Astrocyte of the spinal cord (primary cell): ENCODE measurements at regions not wholly inside any gene's neighbourhood (a gene's known extent, or its start where the extent isn't known, plus 50 kb on each side); places are given as distances from the start of the nearest gene placed in this dataset.
A peak's percentile ranks its signal among the peaks of the same experiment; 100 is the strongest.

Source experiments
- DNase-seq: peaks from one replicate; pipeline ENCODE4 v3.0.0; 2011; ENCODE audit warnings: low read depth, low spot score
- H3K4me3 ChIP-seq: 2 replicates; pipeline ENCODE4 v1.5.1; 2011; ENCODE audit warnings: low read depth, mild to moderate bottlenecking, low read length, moderate library complexity
- CTCF ChIP-seq: IDR thresholded peaks from 2 replicates; pipeline ENCODE4 v1.5.1; 2012; ENCODE audit warnings: low read depth, mild to moderate bottlenecking, low read length, inconsistent platforms
- in situ Hi-C: cut with HindIII; loops from 2 replicates; pipeline ENCODE4 v1.10.0; 2017; ENCODE audit warnings: low sequenced_read_pairs

- in situ Hi-C loops: no loop called here
- H3K4me3 ChIP-seq: no peak overlapping the region
- TF ChIP-seq CTCF: no peak
- DNase-seq: peak; percentile 59
Measured at GRCh38 chr21:15221799-15222386, 157.1 kb upstream of the NRIP1 start.

- no peak for TF ChIP-seq CTCF
- peak; percentile 63 for DNase-seq
- in situ Hi-C loops: no loop called here
Measured at GRCh38 chr21:15222707-15223106, 157.9 kb upstream of the NRIP1 start.

GRCh38 chr21:15224346-15225086, 159.7 kb upstream of the NRIP1 start:
- TF ChIP-seq CTCF: no peak
- in situ Hi-C loops: no loop called here
- peak; percentile 90 for DNase-seq
- H3K4me3 ChIP-seq: no peak overlapping the region

More at GRCh38 chr21:15222707-15223106, 157.9 kb upstream of the NRIP1 start:
- H3K4me3 ChIP-seq: no peak overlapping the region

- DNase-seq: no peak
- TF ChIP-seq CTCF: no peak
- H3K4me3 ChIP-seq: no peak overlapping the region
- in situ Hi-C loops: no loop called here
Measured at GRCh38 chr21:15227919-15228318, 163.1 kb upstream of the NRIP1 start.

GRCh38 chr21:15229390-15229789, 164.6 kb upstream of the NRIP1 start:
- no peak for DNase-seq
- in situ Hi-C loops: no loop called here
- H3K4me3 ChIP-seq: no peak overlapping the region
- no peak for TF ChIP-seq CTCF

- in situ Hi-C loops: no loop called here
- no peak overlapping the region for H3K4me3 ChIP-seq
- no peak for DNase-seq
- no peak for TF ChIP-seq CTCF
Measured at GRCh38 chr21:15233611-15234010, 168.8 kb upstream of the NRIP1 start.
